RWPE1 (cell line): ENCODE measurements at regions not wholly inside any gene's neighbourhood (a gene's known extent, or its start where the extent isn't known, plus 50 kb on each side); places are given as distances from the start of the nearest gene placed in this dataset.

Experiments used
- CTCF ChIA-PET: fragments of 350-600 bp; sonication (Branson Sonifier 250); formaldehyde crosslinking; extraction: SDS; loops from one replicate; lab custom pipeline; 2021; lab: Yijun Ruan, JAX
- POLR2A ChIA-PET: fragments of 400-600 bp; formaldehyde crosslinking; extraction: SDS; loops from one replicate; lab custom pipeline; 2020; ENCODE audit warnings: antibody characterized with exemption; ENCODE audit not compliant: low non-redundant PET; lab: Yijun Ruan, JAX
- DNase-seq: peaks from one replicate; pipeline ENCODE4 v3.0.0; 2012; ENCODE audit warnings: low spot score
- H3K27ac ChIP-seq: fragments of 450-650 bp; 2 replicates; pipeline ENCODE4 v1.5.1; 2017
- TF ChIP-seq, protein P1 (sequence below): fragments of 450-650 bp; conservative IDR thresholded peaks from 2 replicates; pipeline ENCODE4 v1.5.1; 2017; ENCODE audit warnings: low read depth, mild to moderate bottlenecking

DNA sequence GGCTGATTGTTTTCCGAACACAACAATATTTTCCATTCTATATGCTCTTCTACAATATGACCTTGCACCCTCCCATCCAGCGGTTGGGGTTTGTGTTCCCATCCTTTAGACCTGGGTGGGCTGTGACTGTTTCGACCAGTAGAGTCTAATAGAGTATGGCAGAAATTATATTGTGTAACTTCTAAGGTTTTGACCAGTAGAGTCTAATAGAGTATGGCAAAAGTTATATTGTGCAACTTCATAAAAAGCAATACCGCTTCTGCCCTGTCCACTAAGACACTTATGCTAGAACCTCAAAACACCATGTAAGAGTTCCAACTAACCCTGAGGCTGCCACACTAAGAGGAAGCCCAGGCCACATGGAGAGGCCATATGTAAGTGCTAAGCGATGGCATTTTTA lies 719.7 kb upstream of the TBX3 start:
- TF ChIP-seq, protein P1, sequence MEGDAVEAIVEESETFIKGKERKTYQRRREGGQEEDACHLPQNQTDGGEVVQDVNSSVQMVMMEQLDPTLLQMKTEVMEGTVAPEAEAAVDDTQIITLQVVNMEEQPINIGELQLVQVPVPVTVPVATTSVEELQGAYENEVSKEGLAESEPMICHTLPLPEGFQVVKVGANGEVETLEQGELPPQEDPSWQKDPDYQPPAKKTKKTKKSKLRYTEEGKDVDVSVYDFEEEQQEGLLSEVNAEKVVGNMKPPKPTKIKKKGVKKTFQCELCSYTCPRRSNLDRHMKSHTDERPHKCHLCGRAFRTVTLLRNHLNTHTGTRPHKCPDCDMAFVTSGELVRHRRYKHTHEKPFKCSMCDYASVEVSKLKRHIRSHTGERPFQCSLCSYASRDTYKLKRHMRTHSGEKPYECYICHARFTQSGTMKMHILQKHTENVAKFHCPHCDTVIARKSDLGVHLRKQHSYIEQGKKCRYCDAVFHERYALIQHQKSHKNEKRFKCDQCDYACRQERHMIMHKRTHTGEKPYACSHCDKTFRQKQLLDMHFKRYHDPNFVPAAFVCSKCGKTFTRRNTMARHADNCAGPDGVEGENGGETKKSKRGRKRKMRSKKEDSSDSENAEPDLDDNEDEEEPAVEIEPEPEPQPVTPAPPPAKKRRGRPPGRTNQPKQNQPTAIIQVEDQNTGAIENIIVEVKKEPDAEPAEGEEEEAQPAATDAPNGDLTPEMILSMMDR: no peak
- ChIA-PET CTCF (no interaction called here), POLR2A (no interaction called here)
- no peak for DNase-seq
- H3K27ac ChIP-seq: no peak overlapping the region

GRCh38 chr12:115403253-115403652 lies 719.3 kb upstream of the TBX3 start:
- ChIA-PET CTCF (no interaction called here), POLR2A (no interaction called here)
- TF ChIP-seq, protein P1: no peak
- DNase-seq: no peak
- no peak overlapping the region for H3K27ac ChIP-seq

DNA sequence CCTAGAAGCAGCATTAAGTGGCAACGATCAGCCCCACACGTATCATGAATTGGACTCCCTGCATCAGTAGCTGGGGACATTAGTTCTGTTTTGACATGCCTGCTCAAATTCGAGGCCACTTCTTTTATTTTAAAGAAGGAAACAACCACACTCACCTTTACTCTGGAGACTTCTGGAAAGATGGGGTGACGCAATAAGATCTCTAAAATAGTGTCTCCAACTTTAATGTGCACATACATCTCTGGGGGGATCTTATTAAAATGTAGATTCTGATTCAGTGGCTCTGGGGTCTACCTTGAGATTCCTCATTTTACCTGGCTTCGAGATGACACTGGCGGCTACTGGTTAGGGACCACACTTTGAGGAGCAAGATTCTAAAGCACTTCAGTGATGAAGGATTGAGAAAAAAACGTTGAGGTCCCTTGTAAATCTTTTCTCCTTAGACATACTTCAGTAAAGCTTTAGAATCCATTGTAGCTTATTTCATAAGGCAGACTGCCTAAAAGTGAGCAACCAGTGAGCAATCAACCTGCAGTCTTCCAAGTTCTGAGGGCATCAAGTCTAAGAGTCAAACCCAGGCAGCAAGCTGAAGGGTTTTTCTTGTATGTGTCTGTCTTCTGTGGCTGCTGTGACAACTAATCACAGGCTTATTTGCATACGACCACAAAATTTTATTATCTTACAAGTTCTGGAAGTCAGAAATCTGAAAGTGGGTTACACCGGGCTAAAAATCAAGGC lies 718.6 kb upstream of the TBX3 start:
- TF ChIP-seq, protein P1: no peak
- POLR2A ChIA-PET: no interaction called here
- no peak overlapping the region for H3K27ac ChIP-seq
- DNase-seq: no peak
- CTCF ChIA-PET: no interaction called here

DNA sequence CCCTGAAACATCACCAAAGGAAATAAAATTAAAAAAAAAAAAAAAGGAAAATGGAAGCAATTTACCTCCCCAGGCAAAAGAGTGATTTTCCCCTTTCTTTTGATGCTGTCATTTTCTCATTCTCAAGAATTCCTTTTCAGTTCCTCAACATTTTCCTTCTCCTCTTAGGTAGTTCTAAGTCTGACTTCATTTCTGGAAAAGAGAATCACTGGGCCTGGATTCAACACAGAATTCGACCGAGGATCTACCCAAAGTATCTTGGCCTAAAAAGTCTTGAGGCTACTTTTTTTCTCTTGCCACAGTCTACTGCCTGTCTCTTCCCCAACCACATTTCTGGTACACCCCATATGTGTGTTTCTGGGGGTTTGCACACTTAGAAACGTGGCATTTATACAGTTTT lies 717.8 kb upstream of the TBX3 start:
- DNase-seq: no peak
- ChIA-PET CTCF (no interaction called here), POLR2A (no interaction called here)
- H3K27ac ChIP-seq: no peak overlapping the region
- TF ChIP-seq, protein P1: no peak

GRCh38 chr12:115400011-115400410 lies 716.0 kb upstream of the TBX3 start:
- no peak for DNase-seq
- TF ChIP-seq, protein P1: no peak
- H3K27ac ChIP-seq: no peak overlapping the region
- POLR2A ChIA-PET: no interaction called here
- CTCF ChIA-PET: interaction anchor here (0.6 kb wide), 1 partner anchor 735 kb away, joined by 4 read pairs; no protein-coding TSS in a partner anchor

DNA sequence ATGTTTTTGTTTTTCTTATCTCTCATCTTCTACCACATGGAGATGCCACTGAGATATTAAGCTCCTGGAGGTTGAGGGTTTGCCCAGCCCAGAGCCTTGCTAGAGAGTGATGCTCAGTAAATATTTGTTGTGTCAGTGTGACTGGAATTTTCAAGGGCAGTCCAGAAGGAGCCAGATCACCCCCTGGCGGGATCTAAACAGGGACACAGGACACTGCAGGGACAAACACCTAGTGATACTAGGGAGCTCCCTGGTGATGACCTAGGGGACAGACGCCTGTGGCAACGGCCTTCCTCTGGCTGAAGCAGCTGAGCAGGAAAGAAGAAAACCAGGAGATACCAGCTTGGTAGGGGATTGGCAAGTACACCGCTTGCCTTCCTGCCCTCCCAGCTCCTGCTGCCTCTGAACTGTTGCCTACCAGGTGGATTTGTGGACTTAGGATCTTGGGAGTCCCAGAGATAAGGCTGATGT lies 714.4 kb upstream of the TBX3 start:
- DNase-seq: no peak
- TF ChIP-seq, protein P1: no peak
- POLR2A ChIA-PET: no interaction called here
- CTCF ChIA-PET: interaction anchor here (0.9 to 1.4 kb wide), 5 partner anchors 715 to 736 kb away, joined by 3 to 5 read pairs (median 3); partner anchors contain the start of gene TBX3
- H3K27ac ChIP-seq: no peak overlapping the region
